ENCODE measurements at regions not wholly inside any gene's neighbourhood (a gene's known extent, or its start where the extent isn't known, plus 50 kb on each side); places are given as distances from the start of the nearest gene placed in this dataset.
A peak's percentile ranks its signal among the peaks of the same experiment; 100 is the strongest.
"Not testable (repeated sequence)": the region's sequence is repeated elsewhere in the genome, so short reads cannot be mapped to it uniquely, and the experiment has no call there.

GRCh38 chr12:87332987-87333726 is 696.0 kb downstream of the C12orf50 start:
- no peak for DNase-seq (ENCODE audit: low spot score)

- DNase-seq (ENCODE audit: low spot score) = not testable (repeated sequence)
These were observed 699.1 kb downstream of the C12orf50 start for GRCh38 chr12:87330071-87330555.

- no peak for DNase-seq (ENCODE audit: low spot score)
These were observed 699.9 kb downstream of the C12orf50 start for GRCh38 chr12:87329076-87329863.

GRCh38 chr12:87323369-87323768 is 705.8 kb downstream of the C12orf50 start:
- DNase-seq (ENCODE audit: low spot score) = peak; percentile 7

GRCh38 chr12:87320724-87321123 is 708.5 kb downstream of the C12orf50 start:
- no peak for DNase-seq (ENCODE audit: low spot score)

GRCh38 chr12:87317302-87317701 is 711.9 kb downstream of the C12orf50 start:
- no peak for DNase-seq (ENCODE audit: low spot score)

- DNase-seq (ENCODE audit: low spot score) = no peak
These were observed 718.0 kb downstream of the C12orf50 start for GRCh38 chr12:87311206-87311605.

- DNase-seq (ENCODE audit: low spot score) = no peak
These were observed 719.1 kb downstream of the C12orf50 start for GRCh38 chr12:87310126-87310525.

- no peak for DNase-seq (ENCODE audit: low spot score)
These were observed 723.7 kb downstream of the C12orf50 start for GRCh38 chr12:87305481-87305880.

- DNase-seq (ENCODE audit: low spot score) = no peak
These were observed 724.8 kb downstream of the C12orf50 start for GRCh38 chr12:87304406-87304805.

GRCh38 chr12:87303396-87304012 is 725.7 kb downstream of the C12orf50 start:
- DNase-seq (ENCODE audit: low spot score) = no peak

- no peak for DNase-seq (ENCODE audit: low spot score)
These were observed 727.0 kb downstream of the C12orf50 start for GRCh38 chr12:87302126-87302745.

- no peak for DNase-seq (ENCODE audit: low spot score)
These were observed 738.7 kb downstream of the C12orf50 start for GRCh38 chr12:87290505-87290904.

GRCh38 chr12:87283886-87284285 is 745.3 kb downstream of the C12orf50 start:
- no peak for DNase-seq (ENCODE audit: low spot score)

- DNase-seq (ENCODE audit: low spot score) = no peak
These were observed 746.1 kb downstream of the C12orf50 start for GRCh38 chr12:87283111-87283510.

GRCh38 chr12:87280893-87281292 is 748.3 kb downstream of the C12orf50 start:
- DNase-seq (ENCODE audit: low spot score) = no peak

GRCh38 chr12:87280356-87280755 is 748.8 kb downstream of the C12orf50 start:
- DNase-seq (ENCODE audit: low spot score) = no peak

- peak; percentile 51 for DNase-seq (ENCODE audit: low spot score)
These were observed 754.5 kb downstream of the C12orf50 start for GRCh38 chr12:87274594-87275245.

- no peak for DNase-seq (ENCODE audit: low spot score)
These were observed 756.4 kb downstream of the C12orf50 start for GRCh38 chr12:87272851-87273250.

- no peak for DNase-seq (ENCODE audit: low spot score)
These were observed 758.3 kb downstream of the C12orf50 start for GRCh38 chr12:87270919-87271318.

GRCh38 chr12:87266305-87266704 is 762.9 kb downstream of the C12orf50 start:
- no peak for DNase-seq (ENCODE audit: low spot score)

GRCh38 chr12:87259391-87259790 is 769.8 kb downstream of the C12orf50 start:
- DNase-seq (ENCODE audit: low spot score) = no peak

All from RKO (cell line).